ENCODE measurements at regions not wholly inside any gene's neighbourhood (a gene's known extent, or its start where the extent isn't known, plus 50 kb on each side); places are given as distances from the start of the nearest gene placed in this dataset.

DNA sequence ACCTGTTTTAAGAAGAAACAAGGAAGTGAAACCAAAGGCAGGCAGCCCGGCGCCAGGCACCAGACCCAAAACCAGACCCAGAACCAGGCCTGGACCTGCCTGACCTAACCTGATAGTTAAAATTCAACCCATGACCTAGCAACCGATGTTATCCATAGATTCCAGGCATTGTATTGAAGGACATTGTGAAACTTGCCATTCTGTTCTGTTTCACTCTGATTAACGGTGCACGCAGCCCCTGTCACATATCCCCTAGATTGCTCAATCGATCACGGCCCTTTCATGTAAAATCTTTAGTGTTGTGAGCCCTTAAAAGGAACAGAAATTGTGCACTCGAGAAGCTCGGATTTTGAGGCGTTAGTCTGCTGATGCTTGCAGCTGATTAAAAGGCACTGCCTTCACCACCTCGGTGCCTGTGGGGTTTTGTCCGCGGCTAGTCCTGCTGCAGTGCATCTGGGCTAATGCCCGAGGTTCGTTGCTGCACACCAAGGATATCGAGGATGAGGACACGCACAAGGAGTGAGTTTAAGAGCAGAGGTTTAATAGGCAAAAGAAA, 262.5 kb upstream of the TMEM132C start:
- TF ChIP-seq EZH2phosphoT487 (IDR thresholded peaks at IDR 0.05; ENCODE audit: insufficient read depth, low read depth) (no peak), EZH2 (IDR thresholded peaks at IDR 0.05; ENCODE audit: insufficient read depth, poor library complexity, severe bottlenecking) (no peak)

DNA sequence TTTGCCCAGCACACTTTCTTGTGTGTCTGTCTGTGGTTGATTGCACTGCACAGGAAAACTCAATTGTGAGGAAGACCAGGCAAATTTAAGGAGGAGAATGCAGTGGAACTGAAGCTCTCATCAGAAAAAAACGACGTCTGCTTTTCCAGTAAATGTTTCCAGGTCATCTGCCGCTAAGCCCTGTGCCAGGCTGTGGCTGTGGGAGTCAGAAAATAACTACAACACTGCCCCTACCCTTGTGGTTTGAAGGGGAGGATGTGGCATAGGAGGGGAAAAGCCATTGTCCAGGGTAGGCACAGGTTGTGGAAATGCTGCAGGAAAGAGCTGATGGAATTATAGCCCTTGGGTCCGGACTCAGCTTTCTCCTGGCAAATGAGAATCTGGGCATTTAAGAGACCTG, 259.7 kb upstream of the TMEM132C start:
- no peak overlapping the region for H3K9ac ChIP-seq
- H3K4me1 ChIP-seq (ENCODE audit: insufficient read depth) = no peaks in the 10 kb centered on the region
- H2AFZ ChIP-seq = no peak overlapping the region
- in situ Hi-C loops (cut with MboI) = no loop called here
- H4K20me1 ChIP-seq (ENCODE audit: insufficient read depth) = no peaks in the 10 kb centered on the region
- no peaks in the 10 kb centered on the region for H3K36me3 ChIP-seq (ENCODE audit: low read depth)
- 0 out of 2 replicates have a peak, but pooled peaks cover 9% of the 10 kb centered on the region for H3F3A ChIP-seq (ENCODE audit: insufficient read depth)
- WGBS, 2 experiments (ENCODE audit: low coverage in 1 of 2, low lambda C conversion rate in 2 of 2, missing lambda C conversion rate in 2 of 2) = 20 to 27% methylated on average over 4 of the region's 4 CpGs
- no peaks in the 10 kb centered on the region for H3K27me3 ChIP-seq (replicated peaks; ENCODE audit: insufficient read depth)
- TF ChIP-seq EZH2 (IDR thresholded peaks at IDR 0.05; ENCODE audit: insufficient read depth, poor library complexity, severe bottlenecking) (no peak), EZH2phosphoT487 (IDR thresholded peaks at IDR 0.05; ENCODE audit: insufficient read depth, low read depth) (no peak)
- no peaks in the 10 kb centered on the region for H3K79me2 ChIP-seq (ENCODE audit: insufficient read depth)
- H3K9me2 ChIP-seq (ENCODE audit: insufficient read depth) = no peaks in the 10 kb centered on the region
- H3K27ac ChIP-seq = no peak overlapping the region
- DNase-seq = no peak
- H3K9me3 ChIP-seq (ENCODE audit: low read depth) = no peaks in the 10 kb centered on the region
- H3K4me3 ChIP-seq = no peak overlapping the region
- no peak overlapping the region for H3K4me2 ChIP-seq (ENCODE audit: unreplicated experiment)

More for the DNA sequence above, 262.5 kb upstream of the TMEM132C start:
- H3K79me2 ChIP-seq (ENCODE audit: insufficient read depth) = no peaks in the 10 kb centered on the region
- no peaks in the 10 kb centered on the region for H3K36me3 ChIP-seq (ENCODE audit: low read depth)
- H4K20me1 ChIP-seq (ENCODE audit: insufficient read depth) = no peaks in the 10 kb centered on the region
- in situ Hi-C loops (cut with MboI) = no loop called here
- no peak overlapping the region for H3K27ac ChIP-seq
- H3K4me3 ChIP-seq = no peak overlapping the region
- no peaks in the 10 kb centered on the region for H3K9me3 ChIP-seq (ENCODE audit: low read depth)
- no peak overlapping the region for H3K9ac ChIP-seq
- H3K4me2 ChIP-seq (ENCODE audit: unreplicated experiment) = no peak overlapping the region
- no peak for DNase-seq
- H3F3A ChIP-seq (ENCODE audit: insufficient read depth) = 0 out of 2 replicates have a peak, but pooled peaks cover 9% of the 10 kb centered on the region
- no peaks in the 10 kb centered on the region for H3K4me1 ChIP-seq (ENCODE audit: insufficient read depth)
- no peaks in the 10 kb centered on the region for H3K9me2 ChIP-seq (ENCODE audit: insufficient read depth)
- no peaks in the 10 kb centered on the region for H3K27me3 ChIP-seq (replicated peaks; ENCODE audit: insufficient read depth)
- WGBS, 2 experiments (ENCODE audit: low coverage in 1 of 2, low lambda C conversion rate in 2 of 2, missing lambda C conversion rate in 2 of 2) = 49 to 58% methylated on average over 17 of the region's 17 CpGs
- H2AFZ ChIP-seq = no peak overlapping the region

DNA sequence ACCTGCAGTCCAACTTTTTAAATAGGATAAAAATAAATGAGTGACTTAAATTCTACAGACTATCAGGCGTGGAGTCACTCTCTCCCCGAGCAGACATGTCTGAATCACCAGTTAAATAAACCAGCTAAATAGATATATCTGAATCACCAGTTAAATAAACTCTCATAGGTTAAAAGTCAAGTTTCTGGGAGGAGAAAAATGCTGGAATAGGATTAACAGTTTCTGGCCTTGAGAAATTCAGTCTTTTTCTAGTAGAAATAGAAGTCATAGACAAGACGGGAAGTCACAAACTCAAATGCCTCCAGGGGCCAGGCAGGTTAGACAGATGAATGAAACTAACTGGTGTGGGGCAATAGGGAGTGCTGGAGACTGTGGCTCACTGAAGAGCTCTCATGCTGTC, 258.6 kb upstream of the TMEM132C start:
- no peaks in the 10 kb centered on the region for H3K9me3 ChIP-seq (ENCODE audit: low read depth)
- no peaks in the 10 kb centered on the region for H3K27me3 ChIP-seq (replicated peaks; ENCODE audit: insufficient read depth)
- H3K9me2 ChIP-seq (ENCODE audit: insufficient read depth) = no peaks in the 10 kb centered on the region
- no peak overlapping the region for H3K4me3 ChIP-seq
- no peaks in the 10 kb centered on the region for H3K79me2 ChIP-seq (ENCODE audit: insufficient read depth)
- 0 out of 2 replicates have a peak, but pooled peaks cover 9% of the 10 kb centered on the region for H3F3A ChIP-seq (ENCODE audit: insufficient read depth)
- no peak overlapping the region for H2AFZ ChIP-seq
- TF ChIP-seq EZH2 (IDR thresholded peaks at IDR 0.05; ENCODE audit: insufficient read depth, poor library complexity, severe bottlenecking) (no peak), EZH2phosphoT487 (IDR thresholded peaks at IDR 0.05; ENCODE audit: insufficient read depth, low read depth) (no peak)
- H3K9ac ChIP-seq = no peak overlapping the region
- H4K20me1 ChIP-seq (ENCODE audit: insufficient read depth) = no peaks in the 10 kb centered on the region
- no peak overlapping the region for H3K4me2 ChIP-seq (ENCODE audit: unreplicated experiment)
- in situ Hi-C loops (cut with MboI) = no loop called here
- peak; percentile 40 for DNase-seq
- no peaks in the 10 kb centered on the region for H3K4me1 ChIP-seq (ENCODE audit: insufficient read depth)
- 15 to 21% methylated on average over 3 of the region's 3 CpGs for WGBS, 2 experiments (ENCODE audit: low coverage in 1 of 2, low lambda C conversion rate in 2 of 2, missing lambda C conversion rate in 2 of 2)
- no peak overlapping the region for H3K27ac ChIP-seq
- H3K36me3 ChIP-seq (ENCODE audit: low read depth) = no peaks in the 10 kb centered on the region

DNA sequence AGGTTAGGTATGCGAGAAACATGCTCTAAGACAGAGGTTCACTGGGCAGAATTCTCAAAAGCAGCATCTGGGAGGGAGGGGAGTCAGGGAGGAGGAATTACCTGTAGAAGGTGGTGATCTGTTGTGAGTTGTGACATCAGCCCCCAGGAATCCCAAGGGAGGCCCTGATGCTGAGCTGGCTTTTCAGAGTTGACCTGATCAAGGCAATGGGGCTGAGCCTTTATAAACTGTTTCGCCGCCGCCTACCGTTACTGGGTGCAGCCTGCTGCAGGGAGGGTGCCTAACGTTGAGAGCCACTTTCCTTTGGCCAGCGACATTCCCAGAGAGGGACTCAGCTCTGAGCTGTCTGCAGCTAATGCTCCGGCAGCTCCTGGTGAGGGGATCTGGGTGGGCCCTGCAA, 257.9 kb upstream of the TMEM132C start:
- no peak overlapping the region for H3K4me3 ChIP-seq
- H3K27ac ChIP-seq = no peak overlapping the region
- no peaks in the 10 kb centered on the region for H3K9me2 ChIP-seq (ENCODE audit: insufficient read depth)
- no peak for DNase-seq
- H3K79me2 ChIP-seq (ENCODE audit: insufficient read depth) = no peaks in the 10 kb centered on the region
- H4K20me1 ChIP-seq (ENCODE audit: insufficient read depth) = no peaks in the 10 kb centered on the region
- H3K4me2 ChIP-seq (ENCODE audit: unreplicated experiment) = no peak overlapping the region
- H3K27me3 ChIP-seq (replicated peaks; ENCODE audit: insufficient read depth) = no peaks in the 10 kb centered on the region
- H3K9ac ChIP-seq = no peak overlapping the region
- no peaks in the 10 kb centered on the region for H3K36me3 ChIP-seq (ENCODE audit: low read depth)
- in situ Hi-C loops (cut with MboI) = no loop called here
- H3K4me1 ChIP-seq (ENCODE audit: insufficient read depth) = no peaks in the 10 kb centered on the region
- TF ChIP-seq EZH2phosphoT487 (IDR thresholded peaks at IDR 0.05; ENCODE audit: insufficient read depth, low read depth) = no peak
- no peak for TF ChIP-seq EZH2 (IDR thresholded peaks at IDR 0.05; ENCODE audit: insufficient read depth, poor library complexity, severe bottlenecking)
- H3F3A ChIP-seq (ENCODE audit: insufficient read depth) = 0 out of 2 replicates have a peak, but pooled peaks cover 9% of the 10 kb centered on the region
- WGBS, 2 experiments (ENCODE audit: low coverage in 1 of 2, low lambda C conversion rate in 2 of 2, missing lambda C conversion rate in 2 of 2) = 53 to 62% methylated on average over 8 of the region's 8 CpGs
- H2AFZ ChIP-seq = no peak overlapping the region
- H3K9me3 ChIP-seq (ENCODE audit: low read depth) = no peaks in the 10 kb centered on the region

DNA sequence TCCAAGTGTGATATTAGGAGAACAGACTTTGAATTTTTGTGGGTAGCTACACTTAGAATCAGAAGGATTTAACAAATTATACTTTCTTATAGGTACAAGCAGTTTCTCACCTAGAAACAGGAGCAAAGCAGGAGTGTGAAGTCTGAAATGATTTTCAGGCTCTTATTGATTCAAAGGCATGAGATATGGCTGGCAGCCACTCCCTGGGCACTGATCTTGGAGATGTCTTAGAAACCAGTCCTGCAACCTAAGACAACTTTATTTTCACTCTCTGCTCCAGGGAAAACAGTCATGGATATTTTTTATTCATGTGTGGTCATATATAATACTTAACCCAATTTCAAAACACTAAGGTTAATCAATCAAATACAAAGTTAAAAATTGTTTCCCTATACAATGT, 254.9 kb upstream of the TMEM132C start:
- Histone ChIP-seq H3F3A (ENCODE audit: insufficient read depth) (0 out of 2 replicates have a peak, but pooled peaks cover 9% of the 10 kb centered on the region), H3K9ac (no peak overlapping the region), H2AFZ (no peak overlapping the region), H3K9me3 (ENCODE audit: low read depth) (no peaks in the 10 kb centered on the region), H3K4me3 (no peak overlapping the region), H4K20me1 (ENCODE audit: insufficient read depth) (no peaks in the 10 kb centered on the region), H3K79me2 (ENCODE audit: insufficient read depth) (no peaks in the 10 kb centered on the region), H3K4me1 (ENCODE audit: insufficient read depth) (no peaks in the 10 kb centered on the region), H3K27me3 (replicated peaks; ENCODE audit: insufficient read depth) (no peaks in the 10 kb centered on the region), H3K36me3 (ENCODE audit: low read depth) (no peaks in the 10 kb centered on the region), H3K27ac (no peak overlapping the region), H3K4me2 (ENCODE audit: unreplicated experiment) (no peak overlapping the region), H3K9me2 (ENCODE audit: insufficient read depth) (no peaks in the 10 kb centered on the region)
- no peak for DNase-seq
- in situ Hi-C loops (cut with MboI) = no loop called here
- TF ChIP-seq EZH2 (IDR thresholded peaks at IDR 0.05; ENCODE audit: insufficient read depth, poor library complexity, severe bottlenecking) = no peak
- TF ChIP-seq EZH2phosphoT487 (IDR thresholded peaks at IDR 0.05; ENCODE audit: insufficient read depth, low read depth) = no peak

Measured in GM23248 (cell line).